Endothelial cell of hepatic sinusoid (primary cell): ENCODE measurements at regions not wholly inside any gene's neighbourhood (a gene's known extent, or its start where the extent isn't known, plus 50 kb on each side); places are given as distances from the start of the nearest gene placed in this dataset.

Experiments used
- in situ Hi-C: cut with HindIII; loops from 2 replicates; pipeline ENCODE4 v1.10.0; 2017; ENCODE audit warnings: low sequenced_read_pairs

GRCh38 chr12:114938487-114939210 lies 254.7 kb upstream of the TBX3 start:
- in situ Hi-C loops: no loop called here

GRCh38 chr12:114936148-114937079 lies 252.4 kb upstream of the TBX3 start:
- in situ Hi-C loops: no loop called here

GRCh38 chr12:114935658-114936057 lies 251.7 kb upstream of the TBX3 start:
- in situ Hi-C loops: no loop called here

- in situ Hi-C loops: no loop called here
Measured at GRCh38 chr12:114933428-114934160, 249.6 kb upstream of the TBX3 start.

- in situ Hi-C loops: no loop called here
Measured at GRCh38 chr12:114932806-114933205, 248.8 kb upstream of the TBX3 start.

- in situ Hi-C loops: no loop called here
Measured at GRCh38 chr12:114931025-114931424, 247.1 kb upstream of the TBX3 start.

GRCh38 chr12:114926341-114926740 lies 242.4 kb upstream of the TBX3 start:
- in situ Hi-C loops: no loop called here

- in situ Hi-C loops: no loop called here
Measured at GRCh38 chr12:114924946-114925475, 241.0 kb upstream of the TBX3 start.

GRCh38 chr12:114921781-114922180 lies 237.8 kb upstream of the TBX3 start:
- in situ Hi-C loops: no loop called here

GRCh38 chr12:114920771-114921554 lies 237.0 kb upstream of the TBX3 start:
- in situ Hi-C loops: no loop called here

- in situ Hi-C loops: no loop called here
Measured at GRCh38 chr12:114919479-114919878, 235.5 kb upstream of the TBX3 start.

- in situ Hi-C loops: no loop called here
Measured at GRCh38 chr12:114918535-114919233, 234.7 kb upstream of the TBX3 start.

- in situ Hi-C loops: no loop called here
Measured at GRCh38 chr12:114917953-114918352, 234.0 kb upstream of the TBX3 start.

- in situ Hi-C loops: no loop called here
Measured at GRCh38 chr12:114917307-114917706, 233.3 kb upstream of the TBX3 start.

GRCh38 chr12:114916541-114916940 lies 232.6 kb upstream of the TBX3 start:
- in situ Hi-C loops: no loop called here

- in situ Hi-C loops: no loop called here
Measured at GRCh38 chr12:114916124-114916523, 232.1 kb upstream of the TBX3 start.

- in situ Hi-C loops: no loop called here
Measured at GRCh38 chr12:114913871-114914801, 230.2 kb upstream of the TBX3 start.

GRCh38 chr12:114912811-114913210 lies 228.8 kb upstream of the TBX3 start:
- in situ Hi-C loops: no loop called here

- in situ Hi-C loops: no loop called here
Measured at GRCh38 chr12:114911196-114911595, 227.2 kb upstream of the TBX3 start.
